ENCODE measurements at regions not wholly inside any gene's neighbourhood (a gene's known extent, or its start where the extent isn't known, plus 50 kb on each side); places are given as distances from the start of the nearest gene placed in this dataset.

GRCh38 chr14:85380881-85381280, 149.1 kb upstream of the FLRT2 start:
- no peak overlapping the region for H3K9ac ChIP-seq (ENCODE audit: low read length)
- no peaks in the 10 kb centered on the region for H3K9me2 ChIP-seq (ENCODE audit: insufficient read depth, low read length)
- H4K20me1 ChIP-seq (ENCODE audit: insufficient read depth) = no peaks in the 10 kb centered on the region
- H3F3A ChIP-seq (ENCODE audit: insufficient read depth, low read length, poor library complexity, severe bottlenecking) = no peaks in the 10 kb centered on the region
- H2AFZ ChIP-seq (ENCODE audit: low read depth, low read length) = no peak overlapping the region
- no peak for TF ChIP-seq RAD21 (conservative IDR thresholded peaks at IDR 0.05)
- TF ChIP-seq EP300 (conservative IDR thresholded peaks at IDR 0.05; ENCODE audit: poor library complexity, severe bottlenecking) = no peak
- TF ChIP-seq, protein P1, sequence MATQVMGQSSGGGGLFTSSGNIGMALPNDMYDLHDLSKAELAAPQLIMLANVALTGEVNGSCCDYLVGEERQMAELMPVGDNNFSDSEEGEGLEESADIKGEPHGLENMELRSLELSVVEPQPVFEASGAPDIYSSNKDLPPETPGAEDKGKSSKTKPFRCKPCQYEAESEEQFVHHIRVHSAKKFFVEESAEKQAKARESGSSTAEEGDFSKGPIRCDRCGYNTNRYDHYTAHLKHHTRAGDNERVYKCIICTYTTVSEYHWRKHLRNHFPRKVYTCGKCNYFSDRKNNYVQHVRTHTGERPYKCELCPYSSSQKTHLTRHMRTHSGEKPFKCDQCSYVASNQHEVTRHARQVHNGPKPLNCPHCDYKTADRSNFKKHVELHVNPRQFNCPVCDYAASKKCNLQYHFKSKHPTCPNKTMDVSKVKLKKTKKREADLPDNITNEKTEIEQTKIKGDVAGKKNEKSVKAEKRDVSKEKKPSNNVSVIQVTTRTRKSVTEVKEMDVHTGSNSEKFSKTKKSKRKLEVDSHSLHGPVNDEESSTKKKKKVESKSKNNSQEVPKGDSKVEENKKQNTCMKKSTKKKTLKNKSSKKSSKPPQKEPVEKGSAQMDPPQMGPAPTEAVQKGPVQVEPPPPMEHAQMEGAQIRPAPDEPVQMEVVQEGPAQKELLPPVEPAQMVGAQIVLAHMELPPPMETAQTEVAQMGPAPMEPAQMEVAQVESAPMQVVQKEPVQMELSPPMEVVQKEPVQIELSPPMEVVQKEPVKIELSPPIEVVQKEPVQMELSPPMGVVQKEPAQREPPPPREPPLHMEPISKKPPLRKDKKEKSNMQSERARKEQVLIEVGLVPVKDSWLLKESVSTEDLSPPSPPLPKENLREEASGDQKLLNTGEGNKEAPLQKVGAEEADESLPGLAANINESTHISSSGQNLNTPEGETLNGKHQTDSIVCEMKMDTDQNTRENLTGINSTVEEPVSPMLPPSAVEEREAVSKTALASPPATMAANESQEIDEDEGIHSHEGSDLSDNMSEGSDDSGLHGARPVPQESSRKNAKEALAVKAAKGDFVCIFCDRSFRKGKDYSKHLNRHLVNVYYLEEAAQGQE (IDR thresholded peaks at IDR 0.05; ENCODE audit: borderline replicate concordance) = no peak
- no peak for TF ChIP-seq TAF1 (IDR thresholded peaks at IDR 0.05; ENCODE audit: low read depth)
- TF ChIP-seq SMC3 (conservative IDR thresholded peaks at IDR 0.05; ENCODE audit: poor library complexity) = no peak
- TF ChIP-seq EZH2 (IDR thresholded peaks at IDR 0.05; ENCODE audit: borderline replicate concordance, insufficient read depth, low read length, poor library complexity, severe bottlenecking) = no peak
- no peak for TF ChIP-seq MXI1 (conservative IDR thresholded peaks at IDR 0.05; ENCODE audit: poor library complexity, severe bottlenecking)
- TF ChIP-seq, protein P2, sequence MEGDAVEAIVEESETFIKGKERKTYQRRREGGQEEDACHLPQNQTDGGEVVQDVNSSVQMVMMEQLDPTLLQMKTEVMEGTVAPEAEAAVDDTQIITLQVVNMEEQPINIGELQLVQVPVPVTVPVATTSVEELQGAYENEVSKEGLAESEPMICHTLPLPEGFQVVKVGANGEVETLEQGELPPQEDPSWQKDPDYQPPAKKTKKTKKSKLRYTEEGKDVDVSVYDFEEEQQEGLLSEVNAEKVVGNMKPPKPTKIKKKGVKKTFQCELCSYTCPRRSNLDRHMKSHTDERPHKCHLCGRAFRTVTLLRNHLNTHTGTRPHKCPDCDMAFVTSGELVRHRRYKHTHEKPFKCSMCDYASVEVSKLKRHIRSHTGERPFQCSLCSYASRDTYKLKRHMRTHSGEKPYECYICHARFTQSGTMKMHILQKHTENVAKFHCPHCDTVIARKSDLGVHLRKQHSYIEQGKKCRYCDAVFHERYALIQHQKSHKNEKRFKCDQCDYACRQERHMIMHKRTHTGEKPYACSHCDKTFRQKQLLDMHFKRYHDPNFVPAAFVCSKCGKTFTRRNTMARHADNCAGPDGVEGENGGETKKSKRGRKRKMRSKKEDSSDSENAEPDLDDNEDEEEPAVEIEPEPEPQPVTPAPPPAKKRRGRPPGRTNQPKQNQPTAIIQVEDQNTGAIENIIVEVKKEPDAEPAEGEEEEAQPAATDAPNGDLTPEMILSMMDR (IDR thresholded peaks at IDR 0.05; ENCODE audit: poor library complexity, severe bottlenecking) = no peak
- no peak for TF ChIP-seq POLR2AphosphoS5 (IDR thresholded peaks at IDR 0.05)
- H3K36me3 ChIP-seq (ENCODE audit: insufficient read depth, low read length) = no peaks in the 10 kb centered on the region
- no peak overlapping the region for H3K27ac ChIP-seq (ENCODE audit: low read length)
- H3K79me2 ChIP-seq (replicated peaks; ENCODE audit: insufficient read depth, low read length) = no peaks in the 10 kb centered on the region
- no peak overlapping the region for H3K4me2 ChIP-seq (ENCODE audit: low read length)
- no peaks in the 10 kb centered on the region for H3K27me3 ChIP-seq (ENCODE audit: insufficient read depth, low read depth, low read length)
- H3K4me3 ChIP-seq (ENCODE audit: low read length) = no peak overlapping the region
- no peaks in the 10 kb centered on the region for H3K9me3 ChIP-seq (ENCODE audit: low read length)

DNA sequence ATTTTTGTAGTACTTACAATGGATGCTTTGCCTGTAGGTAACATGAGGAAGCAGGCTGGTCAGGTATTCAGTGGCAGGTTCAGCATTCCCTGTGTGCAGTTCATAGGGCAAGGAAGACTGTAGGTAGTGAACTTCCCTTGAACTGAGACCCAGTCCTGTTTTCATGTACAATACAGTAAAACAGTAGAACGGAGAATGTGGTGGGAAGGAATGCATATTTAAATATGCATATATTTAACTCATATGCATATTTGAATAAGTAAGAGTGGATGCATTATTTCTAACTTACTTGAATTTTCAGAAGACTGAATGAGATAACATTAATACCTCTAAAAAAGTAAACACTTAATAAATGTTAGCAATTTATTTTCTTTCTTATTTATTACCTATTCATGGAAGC, 147.6 kb upstream of the FLRT2 start:
- TF ChIP-seq POLR2AphosphoS5 (IDR thresholded peaks at IDR 0.05) (no peak), EZH2 (IDR thresholded peaks at IDR 0.05; ENCODE audit: borderline replicate concordance, insufficient read depth, low read length, poor library complexity, severe bottlenecking) (no peak), TAF1 (IDR thresholded peaks at IDR 0.05; ENCODE audit: low read depth) (no peak), MXI1 (conservative IDR thresholded peaks at IDR 0.05; ENCODE audit: poor library complexity, severe bottlenecking) (no peak)
- TF ChIP-seq, protein P1 (IDR thresholded peaks at IDR 0.05; ENCODE audit: borderline replicate concordance) = no peak
- Histone ChIP-seq H3K4me3 (ENCODE audit: low read length) (no peak overlapping the region), H4K20me1 (ENCODE audit: insufficient read depth) (no peaks in the 10 kb centered on the region), H3F3A (ENCODE audit: insufficient read depth, low read length, poor library complexity, severe bottlenecking) (no peaks in the 10 kb centered on the region), H3K27ac (ENCODE audit: low read length) (no peak overlapping the region), H3K79me2 (replicated peaks; ENCODE audit: insufficient read depth, low read length) (no peaks in the 10 kb centered on the region), H3K36me3 (ENCODE audit: insufficient read depth, low read length) (no peaks in the 10 kb centered on the region), H3K9ac (ENCODE audit: low read length) (no peak overlapping the region), H3K27me3 (ENCODE audit: insufficient read depth, low read depth, low read length) (no peaks in the 10 kb centered on the region), H3K9me2 (ENCODE audit: insufficient read depth, low read length) (no peaks in the 10 kb centered on the region), H3K4me2 (ENCODE audit: low read length) (no peak overlapping the region), H2AFZ (ENCODE audit: low read depth, low read length) (no peak overlapping the region), H3K9me3 (ENCODE audit: low read length) (no peaks in the 10 kb centered on the region)
